ENCODE measurements at regions not wholly inside any gene's neighbourhood (a gene's known extent, or its start where the extent isn't known, plus 50 kb on each side); places are given as distances from the start of the nearest gene placed in this dataset.

- ATAC-seq (no peak), DNase-seq (no peak)
These were observed 1144.1 kb downstream of the LRFN5 start for GRCh38 chr14:42750771-42751170.

- DNase-seq (no peak), ATAC-seq (no peak)
These were observed 1135.4 kb downstream of the LRFN5 start for GRCh38 chr14:42742084-42742483.

- no peak for DNase-seq
- no peak for ATAC-seq
These were observed 1129.7 kb downstream of the LRFN5 start for GRCh38 chr14:42736408-42736807.

GRCh38 chr14:42734041-42734440 lies 1127.4 kb downstream of the LRFN5 start:
- ATAC-seq (no peak), DNase-seq (no peak)

- DNase-seq = no peak
- no peak for ATAC-seq
These were observed 1125.3 kb downstream of the LRFN5 start for GRCh38 chr14:42732005-42732404.

- no peak for ATAC-seq
- no peak for DNase-seq
These were observed 1124.8 kb downstream of the LRFN5 start for GRCh38 chr14:42731480-42731879.

- ATAC-seq = no peak
- DNase-seq = no peak
These were observed 1123.0 kb downstream of the LRFN5 start for GRCh38 chr14:42729681-42730080.

GRCh38 chr14:42719391-42719790 lies 1112.7 kb downstream of the LRFN5 start:
- DNase-seq (no peak), ATAC-seq (no peak)

GRCh38 chr14:42715316-42715715 lies 1108.6 kb downstream of the LRFN5 start:
- DNase-seq (no peak), ATAC-seq (no peak)

GRCh38 chr14:42710071-42710470 lies 1103.4 kb downstream of the LRFN5 start:
- ATAC-seq = no peak
- no peak for DNase-seq

- no peak for DNase-seq
These were observed 1096.8 kb downstream of the LRFN5 start for GRCh38 chr14:42703501-42703900.

GRCh38 chr14:42687421-42687820 lies 1080.7 kb downstream of the LRFN5 start:
- ATAC-seq (no peak), DNase-seq (no peak)

More at GRCh38 chr14:42703501-42703900, 1096.8 kb downstream of the LRFN5 start:
- no peak for ATAC-seq

GRCh38 chr14:42683707-42684106 lies 1077.0 kb downstream of the LRFN5 start:
- DNase-seq = no peak
- ATAC-seq = no peak

- DNase-seq (no peak), ATAC-seq (no peak)
These were observed 1070.0 kb downstream of the LRFN5 start for GRCh38 chr14:42676636-42677035.

- no peak for ATAC-seq
- no peak for DNase-seq
These were observed 1067.3 kb downstream of the LRFN5 start for GRCh38 chr14:42673963-42674362.

GRCh38 chr14:42671636-42672035 lies 1065.0 kb downstream of the LRFN5 start:
- DNase-seq (no peak), ATAC-seq (no peak)

- ATAC-seq = no peak
- no peak for DNase-seq
These were observed 1058.4 kb downstream of the LRFN5 start for GRCh38 chr14:42665083-42665482.

- no peak for DNase-seq
- no peak for ATAC-seq
These were observed 1057.5 kb downstream of the LRFN5 start for GRCh38 chr14:42664190-42664589.

GRCh38 chr14:42654707-42655106 lies 1048.0 kb downstream of the LRFN5 start:
- DNase-seq (no peak), ATAC-seq (no peak)

- ATAC-seq = no peak
- DNase-seq = no peak
These were observed 1036.1 kb downstream of the LRFN5 start for GRCh38 chr14:42642787-42643186.

GRCh38 chr14:42633504-42634095 lies 1026.9 kb downstream of the LRFN5 start:
- no peak for DNase-seq
- ATAC-seq = no peak

- DNase-seq (no peak), ATAC-seq (no peak)
These were observed 1022.9 kb downstream of the LRFN5 start for GRCh38 chr14:42629553-42629952.

GRCh38 chr14:42628602-42629001 lies 1021.9 kb downstream of the LRFN5 start:
- ATAC-seq = no peak
- no peak for DNase-seq

GRCh38 chr14:42626986-42627385 lies 1020.3 kb downstream of the LRFN5 start:
- ATAC-seq = no peak
- DNase-seq = no peak
